GM19452 (cell line): ENCODE measurements at regions not wholly inside any gene's neighbourhood (a gene's known extent, or its start where the extent isn't known, plus 50 kb on each side); places are given as distances from the start of the nearest gene placed in this dataset.

ENCODE experiments used
- ATAC-seq: cut with Tn5 transposase; IDR thresholded peaks from one replicate; pipeline ENCODE4 v1.9.1; 2021; ENCODE audit not compliant: unreplicated experiment

DNA sequence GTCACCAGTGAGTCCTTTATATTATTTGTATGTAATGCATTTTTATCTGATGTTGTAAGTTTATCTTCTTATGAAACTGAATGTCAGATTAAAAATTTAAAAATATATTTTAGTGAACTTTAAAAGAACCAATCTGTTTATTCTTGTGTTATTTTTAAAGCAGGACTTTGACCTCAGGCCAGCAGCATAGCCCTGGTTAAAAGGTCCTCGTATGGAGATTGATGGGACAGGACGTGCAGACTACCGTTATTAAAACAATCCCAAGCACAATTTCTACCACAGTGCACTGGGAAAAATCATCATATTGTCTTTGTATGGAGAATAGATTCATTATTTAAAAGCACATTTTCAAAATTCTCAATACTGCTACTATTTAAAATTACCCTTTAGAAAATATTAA lies 573.8 kb upstream of the ARGLU1 start:
- no peak for ATAC-seq

DNA sequence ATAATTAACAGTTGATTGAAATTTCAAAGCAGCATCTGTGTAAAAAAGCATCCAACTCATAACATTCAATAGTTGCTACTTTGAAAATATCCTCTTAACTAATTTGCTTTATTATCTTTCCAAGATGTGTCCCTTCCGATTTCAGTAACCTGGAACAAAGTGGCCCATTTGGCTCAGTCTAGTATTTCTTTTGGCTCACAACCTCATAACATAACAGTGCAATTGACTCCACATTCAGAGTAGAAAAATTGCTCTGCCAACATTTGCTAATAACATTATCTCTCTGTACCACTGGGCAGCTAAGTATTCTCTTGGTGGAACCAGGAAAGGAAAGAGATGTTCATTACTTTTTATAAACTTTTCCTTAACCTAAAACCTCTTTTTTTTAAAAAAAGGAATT lies 571.1 kb upstream of the ARGLU1 start:
- no peak for ATAC-seq

DNA sequence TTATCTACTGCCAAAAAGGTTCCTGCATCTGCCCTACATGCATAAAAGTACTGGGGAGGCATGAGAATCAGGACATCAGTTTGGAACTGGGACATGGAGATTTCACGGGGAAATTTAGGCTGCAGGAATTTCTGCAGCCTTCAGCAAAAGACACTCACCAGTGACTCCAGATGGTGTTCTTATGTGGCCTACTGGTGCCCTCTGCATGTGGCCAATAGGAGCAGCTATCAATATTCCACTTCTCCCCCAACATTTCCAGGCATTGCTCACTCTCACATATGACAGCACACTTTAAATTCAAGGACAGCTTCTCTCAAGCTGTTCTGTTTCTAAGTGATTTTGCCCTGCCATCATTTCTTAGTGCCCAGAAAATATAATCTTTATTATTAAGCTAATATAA lies 570.5 kb upstream of the ARGLU1 start:
- ATAC-seq, result no peak

DNA sequence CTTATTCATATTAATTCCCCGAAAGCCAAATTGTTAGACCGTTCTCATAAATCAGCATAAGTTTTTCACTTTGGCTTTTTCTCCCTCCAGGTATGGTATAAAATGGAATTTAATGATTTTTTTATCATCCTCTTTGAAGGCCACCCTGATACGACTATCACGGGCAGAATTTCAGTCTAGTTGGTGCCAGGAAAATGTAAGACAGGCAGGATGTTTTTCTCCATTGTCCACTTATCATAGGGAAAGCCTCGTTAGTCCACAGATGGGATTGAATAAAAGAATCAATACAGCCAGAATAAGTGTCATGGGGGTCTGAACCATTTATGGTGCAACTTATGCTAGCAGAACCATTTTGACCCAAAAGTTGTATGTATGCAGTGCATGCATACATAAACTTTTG lies 566.0 kb upstream of the ARGLU1 start:
- ATAC-seq, result no peak

DNA sequence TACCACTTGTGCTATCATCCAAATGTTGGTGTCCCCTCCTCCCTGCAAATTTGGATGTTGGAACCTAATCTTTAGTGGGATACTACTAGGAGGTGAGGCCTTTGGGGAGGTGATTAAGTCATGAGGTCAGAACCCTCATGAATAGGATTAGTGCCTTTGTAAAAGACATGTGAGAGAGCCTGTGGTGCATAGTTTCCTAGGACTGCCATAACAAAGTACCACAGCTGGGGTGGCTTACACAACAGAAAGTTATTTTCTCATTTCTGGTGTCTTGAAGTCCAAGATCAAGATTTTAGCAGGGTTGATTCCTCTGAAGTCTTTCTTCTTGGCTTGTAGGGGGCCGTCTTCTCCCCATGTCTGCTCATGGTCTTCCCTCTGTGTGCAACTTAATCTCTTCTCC lies 562.6 kb upstream of the ARGLU1 start:
- ATAC-seq, result no peak

DNA sequence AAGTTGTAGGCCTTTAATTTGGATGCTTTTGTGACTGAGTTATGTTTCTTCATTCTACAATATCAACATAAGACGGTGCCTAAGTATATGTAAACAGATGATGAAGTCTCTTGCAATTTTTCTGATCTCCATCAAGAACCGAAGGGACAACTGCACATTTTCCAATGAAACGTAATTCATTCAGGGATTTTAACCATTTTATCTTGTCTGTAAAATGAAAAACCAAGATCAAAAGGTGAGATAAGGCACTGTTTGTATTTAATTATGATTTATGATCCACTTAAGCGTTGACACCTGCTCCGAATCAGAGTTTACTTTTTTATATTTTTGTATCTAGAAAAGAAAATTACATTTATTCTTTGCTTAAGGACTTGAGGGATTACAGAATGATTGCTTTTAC lies 556.8 kb upstream of the ARGLU1 start:
- ATAC-seq, result no peak

DNA sequence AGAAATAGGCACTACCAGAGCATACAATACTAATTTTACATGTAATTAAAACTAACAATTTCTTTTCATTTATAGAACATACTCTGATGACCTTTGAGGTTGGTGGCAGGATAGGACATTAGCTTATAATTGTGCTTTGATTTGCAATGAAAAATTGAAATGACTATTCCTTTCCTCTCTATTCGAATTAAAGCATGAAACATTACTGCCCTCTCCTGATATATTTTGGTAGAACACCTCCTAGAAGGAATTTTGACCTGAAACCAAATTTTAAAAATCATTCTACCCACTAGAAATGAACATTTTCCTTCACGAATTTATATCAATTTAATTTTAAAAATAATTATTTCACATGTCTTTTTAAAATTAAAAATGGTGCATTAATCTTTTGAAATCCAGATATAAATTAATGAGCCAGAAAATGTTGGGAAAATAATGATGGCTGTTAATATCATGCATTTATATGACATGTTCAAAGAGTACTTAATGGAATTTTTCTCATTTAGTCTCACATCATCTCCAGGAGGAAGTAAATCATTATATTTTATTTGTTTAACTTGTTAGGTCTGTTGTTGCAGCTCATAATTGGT lies 556.3 kb upstream of the ARGLU1 start:
- ATAC-seq, result no peak

DNA sequence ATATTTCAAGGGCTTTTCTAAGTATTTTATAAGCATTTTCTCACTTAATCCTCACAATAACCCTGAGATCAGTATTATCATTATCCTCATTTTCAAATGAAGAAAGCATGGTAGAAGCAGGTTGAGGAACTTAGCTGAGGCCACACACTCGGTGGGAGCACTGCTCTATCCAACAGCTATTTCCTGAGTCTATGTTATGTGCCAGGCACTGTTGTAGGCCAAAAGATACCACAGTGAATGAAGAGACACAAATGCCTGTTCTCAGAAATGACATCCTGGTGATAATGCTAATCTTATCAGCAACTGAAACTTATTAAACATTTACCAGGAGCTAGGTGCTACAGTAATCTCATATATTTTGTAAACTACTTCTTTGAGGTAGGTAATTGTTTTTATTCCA lies 553.9 kb upstream of the ARGLU1 start:
- no peak for ATAC-seq

DNA sequence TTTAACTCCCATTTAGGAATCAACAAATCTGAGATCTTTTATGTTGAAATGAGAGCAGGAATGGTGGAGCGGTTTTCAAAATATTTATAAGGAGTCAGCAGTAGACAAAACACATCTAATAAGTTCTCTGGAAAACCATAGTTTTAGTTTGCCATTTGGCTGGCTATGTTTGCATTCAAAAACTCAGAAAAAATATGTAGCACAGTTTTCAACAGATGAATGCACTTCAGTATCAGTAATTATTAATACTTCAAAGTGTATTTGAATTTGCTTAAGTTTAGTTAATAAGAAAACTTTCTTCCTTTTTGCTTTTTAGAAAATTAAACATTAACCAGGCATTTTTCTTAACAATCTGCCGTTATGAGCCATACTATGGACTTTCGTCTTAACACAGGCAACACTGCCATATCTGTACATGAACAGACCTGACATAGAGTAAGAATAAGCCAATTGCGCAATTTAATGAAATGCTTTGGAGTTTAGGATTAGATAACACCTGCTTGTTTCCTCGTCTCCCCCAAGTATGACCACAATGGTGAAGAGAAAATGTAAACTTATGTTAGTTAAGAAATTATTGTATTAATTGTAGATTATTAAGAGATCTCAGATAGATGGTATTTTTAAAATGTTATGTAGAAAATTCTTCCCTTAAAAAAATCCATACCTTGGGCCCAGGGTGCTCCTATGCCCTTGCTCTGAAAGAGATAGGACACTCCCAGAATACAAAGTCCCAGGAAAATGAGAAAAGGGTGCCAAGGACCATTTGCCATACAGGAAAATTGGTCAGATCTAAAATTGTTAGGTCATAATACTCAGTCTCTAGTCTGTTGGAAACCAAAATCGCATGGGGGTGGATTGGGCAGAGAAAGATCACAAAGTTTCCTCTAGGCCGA lies 552.3 kb upstream of the ARGLU1 start:
- no peak for ATAC-seq

DNA sequence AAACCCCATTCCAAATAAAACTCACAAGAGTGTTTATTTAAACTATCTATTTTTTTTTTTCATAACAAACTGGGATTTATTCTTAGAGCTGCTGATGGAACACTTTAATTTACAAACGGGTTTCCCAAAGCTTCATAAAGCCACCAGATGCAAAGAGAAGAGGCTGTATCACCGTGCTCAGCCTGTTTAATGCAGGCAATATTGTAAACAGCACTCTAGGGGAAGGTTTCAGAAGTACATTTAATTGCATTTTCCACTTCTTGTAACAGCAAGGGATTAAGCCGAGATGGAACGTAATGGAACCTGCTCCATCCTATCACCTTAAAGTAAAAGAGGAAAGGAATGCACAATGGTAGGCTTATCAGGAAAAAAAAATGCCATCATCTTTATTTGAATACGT lies 550.6 kb upstream of the ARGLU1 start:
- no peak for ATAC-seq

DNA sequence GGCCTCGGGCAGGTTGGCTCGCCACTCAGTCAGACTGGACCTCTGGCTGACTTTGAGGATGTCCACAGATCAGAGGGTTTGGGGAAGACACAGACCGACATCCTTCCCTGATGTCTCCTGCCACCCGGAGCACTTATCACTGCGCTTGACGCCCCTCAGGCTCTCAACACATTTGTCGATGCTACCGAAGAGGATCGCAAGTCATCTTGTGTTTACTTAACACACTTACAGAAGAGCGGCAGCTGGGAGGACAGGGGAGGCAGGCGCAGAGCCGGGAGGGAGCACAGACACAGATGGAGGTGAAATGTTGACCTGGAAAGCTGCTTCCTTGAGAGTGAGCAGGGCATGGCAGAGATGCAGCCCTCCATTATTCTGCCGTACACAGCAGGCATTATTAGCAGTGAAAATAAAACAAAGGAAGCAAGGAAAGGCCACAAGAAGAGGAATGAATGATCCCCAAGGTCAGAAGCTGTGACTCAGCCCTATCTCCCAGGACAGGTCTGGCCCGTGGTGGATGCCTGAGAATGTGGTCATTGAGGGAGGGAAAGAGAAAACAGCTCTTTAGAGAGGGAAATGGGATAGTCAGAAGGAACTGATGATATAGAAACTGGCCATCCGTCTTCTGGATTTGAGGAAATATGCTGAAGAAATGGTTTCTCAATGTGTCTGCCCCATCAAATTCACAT lies 549.5 kb upstream of the ARGLU1 start:
- no peak for ATAC-seq

DNA sequence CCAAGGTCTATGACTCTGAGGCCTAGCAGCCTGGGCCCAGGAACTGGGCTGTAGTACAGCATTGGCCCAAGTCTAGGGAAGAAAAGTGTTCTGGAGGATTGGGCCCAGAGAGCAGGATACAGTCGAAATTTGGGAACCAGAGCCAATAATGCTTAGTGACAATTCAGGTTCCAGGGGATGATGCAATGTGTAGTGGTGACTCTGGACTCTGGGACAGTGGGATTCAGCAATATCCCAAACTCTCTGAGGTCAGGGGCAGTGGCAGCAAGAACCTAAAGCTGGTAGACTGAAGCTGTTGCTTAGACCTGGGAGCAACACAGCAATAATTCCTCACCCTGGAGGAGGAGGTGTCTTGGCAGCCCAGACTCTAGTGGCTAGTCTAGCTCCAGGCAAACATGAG lies 545.5 kb upstream of the ARGLU1 start:
- ATAC-seq, result no peak

DNA sequence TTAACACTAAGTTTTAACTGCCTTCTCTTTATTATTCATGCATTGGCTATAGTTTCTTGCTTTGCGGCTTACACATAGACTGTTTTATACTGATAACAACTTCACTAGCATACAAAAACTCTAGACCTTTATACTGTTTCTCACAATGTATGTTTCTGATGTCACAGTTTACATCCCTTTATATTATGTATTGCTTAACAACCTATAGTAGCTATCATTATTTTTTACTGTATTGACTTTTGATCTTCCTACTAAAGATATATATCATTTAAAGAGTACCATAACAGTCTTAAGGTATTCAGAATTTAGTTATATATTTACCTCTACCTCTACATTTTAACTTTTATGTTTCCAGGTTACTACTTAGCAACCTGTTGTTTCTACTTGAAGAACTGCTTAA lies 543.3 kb upstream of the ARGLU1 start:
- ATAC-seq, result no peak

DNA sequence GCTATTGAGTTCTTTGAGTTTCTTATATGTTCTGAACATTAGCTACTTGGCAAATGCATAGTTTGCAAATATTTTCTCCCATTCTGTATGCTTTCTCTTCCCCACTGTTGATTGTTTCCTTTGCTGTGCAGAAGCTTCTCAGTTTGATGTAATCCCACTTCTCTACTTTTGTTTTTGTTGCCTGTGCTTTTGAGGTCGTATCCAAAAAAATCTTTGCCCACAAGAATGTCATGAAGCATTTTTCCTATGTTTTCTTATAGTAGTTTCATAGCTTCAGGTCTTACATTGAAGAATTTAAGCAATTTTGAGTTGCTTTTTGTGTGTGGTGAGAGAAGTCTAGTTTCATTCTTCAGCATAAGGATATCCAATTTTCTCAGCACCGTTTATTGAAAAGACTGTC lies 536.7 kb upstream of the ARGLU1 start:
- ATAC-seq, result no peak

DNA sequence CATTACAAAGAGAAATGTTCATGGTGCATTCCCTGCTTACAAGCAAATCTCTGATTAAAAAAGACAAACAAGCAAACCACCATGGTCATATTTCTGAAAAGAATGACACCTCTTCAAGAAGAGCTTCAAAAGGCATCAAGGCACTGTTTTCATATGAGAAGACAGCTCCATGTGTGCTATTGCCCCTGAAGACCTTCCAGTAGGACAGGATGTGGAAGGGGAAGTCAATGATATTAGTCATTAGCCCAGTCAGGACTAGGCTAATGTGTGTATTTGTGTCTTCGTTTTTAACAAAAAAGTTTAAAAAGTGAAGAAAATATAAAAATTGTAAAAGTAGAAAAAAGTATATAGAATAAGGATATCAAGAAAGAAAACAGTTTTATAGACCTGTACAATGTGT lies 534.7 kb upstream of the ARGLU1 start:
- no peak for ATAC-seq

DNA sequence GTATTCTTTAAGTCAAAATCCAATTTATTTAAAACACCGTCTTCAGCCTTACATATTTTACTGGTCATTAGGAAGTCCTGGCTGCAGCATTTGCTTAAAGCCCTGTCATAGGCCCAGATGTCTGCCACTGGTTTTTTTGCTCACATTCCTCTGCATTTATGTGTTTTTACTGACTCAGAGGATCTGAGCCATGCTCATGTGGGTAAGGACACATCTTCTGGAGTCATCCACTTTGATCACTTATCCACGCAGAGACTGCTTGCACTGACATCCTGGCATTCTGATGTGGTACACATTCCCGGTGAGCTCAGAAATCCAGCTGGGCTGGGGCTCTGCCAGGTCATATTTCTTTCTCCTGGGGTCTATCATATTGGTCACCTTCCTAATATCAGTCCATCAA lies 531.7 kb upstream of the ARGLU1 start:
- ATAC-seq, result no peak

DNA sequence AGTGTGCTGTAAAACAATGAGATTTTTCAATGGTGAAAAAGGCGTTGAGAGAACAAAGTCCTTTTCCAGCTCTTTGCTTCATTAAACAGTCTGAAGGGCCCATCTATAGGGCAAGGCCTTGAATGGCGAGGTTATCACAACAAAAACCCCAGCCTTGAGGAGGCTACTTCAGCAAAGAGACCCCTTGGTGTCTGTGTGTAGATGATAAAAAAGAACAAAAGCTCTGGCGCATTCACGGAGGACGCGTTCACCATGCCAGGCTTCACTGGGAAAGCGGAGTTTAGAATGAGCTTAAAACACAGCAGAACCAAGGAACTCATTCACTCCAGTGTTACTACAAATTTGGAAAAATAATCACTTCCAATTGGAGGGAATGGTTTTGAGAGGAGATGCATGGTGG lies 530.0 kb upstream of the ARGLU1 start:
- ATAC-seq, result no peak

DNA sequence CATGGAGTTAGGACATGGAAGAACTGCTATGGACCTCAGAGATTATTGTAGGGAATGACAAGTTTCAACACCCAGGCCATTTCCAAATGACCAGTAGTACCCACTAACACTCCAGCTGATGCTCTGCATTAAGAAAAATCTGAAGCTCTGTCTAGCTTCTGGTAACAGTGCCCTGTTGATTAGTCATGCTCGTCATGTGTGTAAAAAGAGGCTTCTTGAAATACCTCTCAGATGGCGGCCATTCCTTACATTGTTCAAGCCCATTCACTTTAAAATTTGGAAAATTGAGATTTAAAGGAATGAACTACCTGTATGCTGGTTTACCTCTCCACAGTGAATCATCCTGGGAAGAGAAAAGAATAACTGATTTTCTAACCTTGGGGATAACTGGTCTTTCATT lies 527.9 kb upstream of the ARGLU1 start:
- no peak for ATAC-seq

DNA sequence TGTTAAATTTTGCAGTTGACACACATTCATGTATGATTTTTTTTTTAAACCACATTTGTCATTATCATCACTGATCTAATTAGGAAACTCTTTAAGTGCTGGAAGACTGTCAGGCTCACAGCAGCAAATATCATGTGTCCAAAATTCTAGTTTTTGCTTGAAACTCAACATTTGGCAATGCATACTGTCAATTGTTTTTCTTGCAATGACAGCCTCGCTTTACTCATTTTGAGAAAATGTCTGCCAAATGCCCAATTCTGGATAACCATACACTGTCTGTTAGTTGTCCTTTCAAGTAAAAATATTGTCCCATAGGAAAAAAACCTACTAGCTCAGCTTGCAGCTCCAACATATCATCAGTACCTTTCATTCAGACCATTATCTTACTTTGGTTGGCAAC lies 523.9 kb upstream of the ARGLU1 start:
- no peak for ATAC-seq

DNA sequence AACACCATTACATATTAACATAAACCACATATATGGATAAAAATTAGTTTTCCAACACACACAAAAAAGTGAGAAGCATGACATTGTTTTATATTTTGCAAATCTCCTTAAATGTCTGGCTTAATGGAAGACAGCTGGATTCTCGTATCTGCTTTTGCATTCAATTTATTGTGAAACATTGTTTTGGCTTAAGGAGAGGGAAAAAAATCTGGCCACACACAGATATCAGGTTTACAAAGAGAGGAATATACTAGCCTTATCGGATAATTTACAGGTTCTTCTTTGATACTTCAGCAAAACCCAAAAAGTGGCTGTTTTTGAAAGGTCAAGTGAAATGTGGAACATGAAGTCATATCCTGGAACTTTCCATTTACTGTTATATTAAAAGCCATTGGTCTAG lies 523.5 kb upstream of the ARGLU1 start:
- ATAC-seq, result no peak

DNA sequence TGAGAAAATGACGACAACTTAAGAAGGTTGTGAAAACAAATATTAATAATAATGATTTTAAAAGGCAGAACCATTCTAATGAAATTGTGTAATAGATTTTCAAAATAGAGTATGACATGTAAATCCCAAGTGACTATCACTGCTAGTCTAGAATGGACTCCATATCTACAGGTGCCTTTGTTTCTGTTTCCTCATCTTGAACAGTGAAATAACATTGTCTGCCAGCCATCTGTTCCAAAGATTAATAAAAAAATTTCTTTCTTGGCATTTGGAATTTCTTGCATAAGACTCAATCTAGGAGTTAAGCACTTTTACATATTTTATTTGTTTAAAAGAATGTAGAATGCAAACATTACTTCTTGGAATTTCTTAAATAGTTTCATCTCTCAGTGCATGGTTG lies 520.1 kb upstream of the ARGLU1 start:
- ATAC-seq, result no peak

DNA sequence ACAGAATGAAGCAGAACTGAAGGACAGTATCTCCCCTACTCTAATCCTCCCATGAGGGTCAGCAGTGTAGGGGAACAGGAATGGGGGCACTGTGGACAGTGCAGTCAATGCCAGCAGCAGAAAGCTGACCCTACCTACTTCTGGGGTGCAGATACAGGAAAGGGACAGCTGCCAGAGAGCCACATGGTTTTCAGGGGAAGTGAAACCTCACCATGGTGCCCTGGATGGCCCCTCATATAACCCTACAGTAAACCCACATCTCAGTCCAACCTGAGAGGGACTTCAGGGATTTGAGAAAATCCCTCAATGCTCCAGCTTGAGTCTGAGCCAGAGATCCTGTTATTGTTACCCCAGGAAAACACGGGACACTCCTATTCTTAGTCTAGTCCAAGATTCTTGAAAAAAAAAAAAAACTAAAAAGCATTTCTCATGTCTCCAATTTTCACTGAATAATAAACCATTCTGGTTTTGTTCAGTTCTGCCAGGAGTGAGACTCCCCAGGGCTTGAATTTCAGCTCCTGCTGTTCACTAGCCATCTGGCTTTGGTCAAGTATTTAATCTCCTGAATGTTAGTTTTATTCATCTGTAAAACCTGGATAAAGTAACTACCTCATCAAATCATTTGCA lies 511.6 kb upstream of the ARGLU1 start:
- no peak for ATAC-seq
